ENCODE measurements at regions not wholly inside any gene's neighbourhood (a gene's known extent, or its start where the extent isn't known, plus 50 kb on each side); places are given as distances from the start of the nearest gene placed in this dataset.

- no peak for DNase-seq
Observed at GRCh38 chr17:13293421-13293820, 275.6 kb upstream of the ELAC2 start.

DNA sequence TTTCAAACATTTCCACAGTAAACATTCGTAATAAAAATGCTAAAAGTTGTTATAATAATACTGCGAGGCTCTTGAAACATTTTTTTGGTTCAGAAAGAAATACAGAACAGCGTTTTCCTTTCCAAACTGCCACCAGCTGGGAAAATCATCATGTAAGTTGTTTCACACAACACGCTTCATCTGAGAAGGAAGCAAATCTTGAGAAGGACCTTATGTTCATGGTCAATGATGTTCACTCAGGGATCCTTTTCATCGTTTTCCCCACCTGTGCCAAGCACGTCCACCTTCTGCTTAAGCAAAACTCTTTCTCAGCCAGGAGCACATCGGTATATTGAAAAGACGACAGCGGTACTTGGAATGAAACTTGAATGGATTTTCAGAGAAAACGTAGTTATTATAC is 274.5 kb upstream of the ELAC2 start:
- no peak for DNase-seq

DNA sequence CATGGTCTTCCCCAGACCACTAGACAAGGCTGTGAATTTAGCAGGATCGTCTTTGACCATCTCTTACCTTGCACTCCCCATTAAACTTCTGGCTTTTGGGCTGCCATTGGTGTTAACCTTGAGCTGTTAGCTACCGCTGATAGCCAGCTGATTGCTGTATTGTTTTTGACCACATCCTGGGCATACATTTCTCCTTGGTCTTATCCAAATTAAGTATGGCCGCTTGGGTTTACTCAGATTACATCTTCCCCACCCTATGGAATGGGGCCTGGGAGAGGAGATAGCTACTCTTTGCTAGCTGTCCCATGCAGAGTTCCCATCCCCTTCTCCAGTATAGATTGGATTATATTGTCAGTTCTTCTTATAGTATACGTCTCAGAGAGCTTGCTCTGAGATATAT is 270.4 kb upstream of the ELAC2 start:
- DNase-seq = no peak

- no peak for DNase-seq
Observed at GRCh38 chr17:13287226-13287625, 269.4 kb upstream of the ELAC2 start.

GRCh38 chr17:13283606-13284005 is 265.8 kb upstream of the ELAC2 start:
- no peak for DNase-seq

GRCh38 chr17:13281626-13282025 is 263.8 kb upstream of the ELAC2 start:
- no peak for DNase-seq

DNA sequence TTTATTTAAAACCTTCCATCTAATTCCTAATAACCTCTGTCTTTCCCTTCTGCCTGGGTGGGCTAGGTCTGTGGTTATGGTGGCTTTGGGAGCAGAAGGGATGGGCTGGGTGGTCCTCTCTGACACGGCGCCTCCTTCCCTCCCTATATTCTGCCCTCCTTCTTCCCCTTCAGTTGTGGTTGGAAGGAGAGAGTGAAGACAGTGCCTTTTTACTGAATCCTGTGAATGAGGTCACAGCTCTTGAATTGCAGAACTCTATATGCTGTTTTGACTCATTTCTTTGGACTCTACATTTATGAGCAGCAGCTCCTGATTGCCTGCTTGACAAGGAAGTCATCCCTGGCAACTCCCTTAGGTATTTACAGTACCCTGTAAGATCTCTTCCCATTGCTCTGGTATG is 256.0 kb upstream of the ELAC2 start:
- DNase-seq = no peak

GRCh38 chr17:13272296-13272695 is 254.5 kb upstream of the ELAC2 start:
- DNase-seq = no peak

- DNase-seq = no peak
Observed at GRCh38 chr17:13268791-13269595, 251.2 kb upstream of the ELAC2 start.

DNA sequence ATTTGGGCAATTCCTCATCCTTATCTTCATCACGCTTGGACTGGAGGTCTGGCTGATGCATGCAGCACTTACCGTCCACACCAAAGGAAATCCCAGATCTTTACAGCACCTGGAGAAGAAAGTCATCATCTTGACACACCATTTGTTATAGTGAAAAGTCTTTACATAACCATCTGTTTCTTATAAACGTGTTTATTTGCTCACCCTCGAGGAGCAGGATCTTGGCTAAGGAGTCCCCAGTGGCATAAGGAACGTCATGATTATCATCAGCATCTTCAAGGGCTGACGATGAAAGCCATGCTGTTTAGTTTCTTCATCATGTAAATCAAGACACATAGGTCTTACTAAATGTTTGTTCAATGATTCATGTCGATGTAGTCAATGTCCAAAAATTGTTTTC is 248.8 kb upstream of the ELAC2 start:
- DNase-seq = no peak

DNA sequence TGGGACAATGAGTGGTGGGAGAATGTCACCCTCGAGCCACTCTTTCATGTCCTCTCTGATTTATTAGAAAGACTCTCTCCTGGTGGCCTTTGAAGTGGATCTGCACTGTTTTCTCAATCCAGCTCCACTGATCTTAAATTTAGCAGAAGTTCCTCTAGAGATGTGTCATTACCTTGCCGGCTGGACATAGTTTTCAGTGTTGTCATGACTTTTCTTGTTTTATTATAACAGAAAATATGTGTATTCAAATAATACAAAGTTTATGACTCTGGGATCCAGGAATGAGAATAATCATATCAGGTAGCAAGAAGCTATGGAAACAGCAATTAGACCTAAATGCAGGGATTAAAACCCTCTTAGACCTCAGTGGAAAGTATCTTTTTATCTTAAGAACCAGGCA is 247.5 kb upstream of the ELAC2 start:
- no peak for DNase-seq

DNA sequence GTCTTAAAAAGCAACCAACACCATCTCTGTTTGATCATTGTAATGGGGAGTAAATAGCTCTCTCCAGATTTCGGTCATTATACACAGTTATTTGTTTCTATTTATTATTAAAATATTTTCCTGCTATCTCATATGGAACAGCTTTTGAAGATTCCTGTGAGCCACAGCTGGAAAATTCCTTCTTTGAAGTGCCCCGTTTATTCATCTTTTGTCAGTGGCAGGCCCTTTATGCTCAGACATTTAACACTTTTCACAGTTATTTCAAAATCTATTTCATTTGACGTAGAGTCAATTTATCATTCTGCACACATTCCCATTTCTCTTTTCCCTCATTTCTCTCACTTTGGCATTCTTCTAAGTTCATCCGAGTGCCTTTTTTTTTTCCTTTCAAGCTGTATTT is 245.9 kb upstream of the ELAC2 start:
- no peak for DNase-seq

GRCh38 chr17:13256545-13256944 is 238.7 kb upstream of the ELAC2 start:
- no peak for DNase-seq

GRCh38 chr17:13253733-13254410 is 236.0 kb upstream of the ELAC2 start:
- no peak for DNase-seq

GRCh38 chr17:13244513-13244912 is 226.7 kb upstream of the ELAC2 start:
- DNase-seq = no peak

DNA sequence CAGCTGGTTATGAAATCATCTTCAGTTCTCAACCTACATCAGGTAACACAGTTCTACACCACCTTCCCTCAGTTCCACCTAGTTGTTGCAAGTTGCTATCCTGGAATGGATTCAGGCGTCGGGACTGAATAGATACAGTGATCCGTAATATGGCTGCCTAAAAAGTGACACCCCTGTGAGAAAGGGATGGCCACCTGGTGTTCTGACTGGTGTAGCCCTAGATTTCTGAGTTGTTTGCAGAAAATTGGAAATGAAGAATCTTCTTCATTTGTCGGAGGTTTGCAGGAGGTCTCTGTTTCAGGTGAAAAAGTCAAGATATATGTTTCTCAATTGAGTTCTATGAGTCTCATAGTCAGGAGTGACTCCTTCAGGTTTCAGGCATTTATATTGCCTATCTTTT is 225.8 kb upstream of the ELAC2 start:
- no peak for DNase-seq

DNA sequence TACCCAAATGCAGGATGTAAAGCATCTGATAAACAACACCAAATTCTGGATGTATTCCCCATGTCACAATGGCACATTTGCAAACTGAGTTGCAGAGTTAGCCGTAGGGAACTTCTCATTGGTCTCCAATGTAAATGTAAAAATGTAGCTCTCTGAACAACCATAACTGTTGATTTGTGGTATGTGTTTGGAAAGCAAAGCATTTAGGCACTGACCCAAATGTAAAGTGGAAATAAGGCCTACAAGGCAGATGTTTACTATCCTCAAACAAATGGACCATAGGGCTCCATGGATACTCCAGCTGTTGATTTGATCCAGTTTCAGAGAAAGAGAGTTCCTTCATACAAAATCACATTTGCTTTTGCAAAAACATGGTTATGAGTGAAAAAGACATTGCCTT is 223.0 kb upstream of the ELAC2 start:
- no peak for DNase-seq

DNA sequence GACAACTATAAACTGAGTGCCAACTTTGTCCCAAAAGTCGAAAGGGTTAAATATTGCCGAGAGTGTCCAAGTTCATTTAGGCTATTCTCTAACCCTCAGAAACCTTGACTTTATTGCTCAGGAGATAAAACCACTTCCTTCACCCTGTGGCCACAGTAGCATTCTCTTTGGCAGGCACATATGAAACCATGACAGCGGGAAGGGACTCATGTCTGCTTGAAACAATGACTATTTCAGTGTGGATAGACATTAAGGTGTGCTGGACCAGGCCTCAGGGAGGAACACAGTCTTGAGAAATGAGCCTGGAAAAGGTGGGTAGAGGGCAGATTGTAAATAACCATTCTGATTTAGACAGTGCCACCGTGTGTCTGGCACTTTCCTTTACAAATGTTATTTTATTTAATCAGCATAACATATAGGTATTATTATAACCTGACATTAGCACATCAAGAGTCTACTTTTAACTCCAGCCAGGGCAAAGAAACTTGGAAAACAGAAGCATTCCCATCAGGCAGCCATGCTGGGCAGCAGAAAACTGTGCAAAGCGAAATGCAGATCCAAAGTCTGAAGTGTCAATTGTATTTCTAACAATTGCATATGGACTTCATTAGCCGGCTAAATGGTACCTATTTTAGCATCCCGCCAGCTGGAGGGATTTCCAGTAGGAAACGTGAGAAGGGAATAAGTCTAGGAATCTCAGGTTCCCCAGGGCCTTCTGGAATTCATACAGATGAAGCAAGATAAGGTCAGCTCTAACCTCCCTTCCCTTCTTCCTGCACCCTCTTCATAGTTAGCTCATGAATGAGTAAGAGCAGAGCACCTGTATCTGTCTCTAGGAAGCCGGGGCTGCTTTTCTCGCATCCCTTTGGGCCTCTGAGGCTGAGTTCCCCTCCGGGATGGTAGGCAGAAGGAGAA is 212.8 kb upstream of the ELAC2 start:
- no peak for DNase-seq

- DNase-seq = no peak
Observed at GRCh38 chr17:13228225-13228624, 210.4 kb upstream of the ELAC2 start.

GRCh38 chr17:13222975-13223374 is 205.1 kb upstream of the ELAC2 start:
- DNase-seq = no peak

GRCh38 chr17:13212860-13213259 is 195.0 kb upstream of the ELAC2 start:
- no peak for DNase-seq

DNA sequence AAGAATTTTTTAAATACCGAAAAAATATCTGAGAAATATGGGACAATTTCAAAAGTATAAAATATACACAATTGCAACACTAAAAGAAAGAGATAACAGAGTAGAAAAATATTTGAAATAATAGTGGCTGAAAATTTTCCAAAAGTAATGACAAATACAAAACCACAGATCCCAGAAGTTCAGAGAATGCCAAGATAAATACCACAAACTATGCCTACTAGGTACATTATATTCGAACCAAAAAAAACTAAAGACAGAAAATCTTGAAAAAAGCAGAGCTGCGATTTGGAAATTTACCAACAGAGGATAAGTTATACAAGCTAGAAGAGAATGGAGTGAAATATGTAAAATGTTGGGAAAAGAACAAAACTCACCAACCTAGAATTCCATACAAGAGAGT is 191.3 kb upstream of the ELAC2 start:
- no peak for DNase-seq

DNA sequence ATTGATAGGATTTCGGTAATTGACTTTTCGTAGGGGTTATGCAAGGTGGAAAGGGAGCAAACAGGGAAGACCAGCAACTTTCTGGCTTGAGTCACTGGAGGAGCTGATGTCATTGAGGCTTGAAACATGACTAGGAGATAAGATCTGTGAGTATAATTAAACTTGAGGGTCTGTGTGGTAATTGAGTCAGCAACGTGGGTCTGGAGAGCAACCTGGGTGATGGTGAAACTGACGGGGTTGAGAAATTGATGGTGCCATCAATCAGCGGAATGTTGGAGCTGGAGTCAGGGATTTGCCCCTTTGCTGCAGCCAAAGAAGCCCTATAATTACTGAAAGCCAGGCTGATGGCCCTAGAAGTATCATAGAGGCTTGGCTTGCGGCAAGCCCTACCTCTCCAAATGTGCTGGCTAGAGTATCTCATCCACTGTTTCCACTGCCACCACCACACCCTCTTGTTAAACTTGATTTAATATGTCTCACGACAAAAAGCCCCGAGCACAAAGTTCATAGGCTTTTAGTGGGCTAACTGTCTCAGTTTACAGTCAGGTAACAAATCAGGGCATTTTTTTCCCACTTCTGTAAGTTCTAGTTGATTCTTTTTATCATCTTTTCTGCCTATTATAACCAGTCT is 186.9 kb upstream of the ELAC2 start:
- no peak for DNase-seq
